PFSK-1 (cell line): ENCODE measurements at regions not wholly inside any gene's neighbourhood (a gene's known extent, or its start where the extent isn't known, plus 50 kb on each side); places are given as distances from the start of the nearest gene placed in this dataset.

ENCODE experiments used
- FOXP2 ChIP-seq: optimal IDR thresholded peaks from 2 replicates; pipeline ENCODE3; 2011; ENCODE audit warnings: borderline replicate concordance, control low read depth, inconsistent platforms; ENCODE audit not compliant: insufficient read depth; ENCODE audit errors: extremely low read length, extremely low read depth
- POLR2AphosphoS5 ChIP-seq: IDR thresholded peaks from 2 replicates; pipeline ENCODE4 v1.6.1; 2012; ENCODE audit warnings: low read depth, mild to moderate bottlenecking, control low read depth, low read length, moderate library complexity
- REST ChIP-seq, 2 experiments: IDR thresholded peaks; 2 replicates each; pipeline versions ENCODE4 v1.6.1 to v1.8.0; 2011 to 2012; ENCODE audit warnings: low read depth in 2 of 2, low read length in 2 of 2, control low read depth in 1 of 2, inconsistent platforms in 1 of 2, mild to moderate bottlenecking in 1 of 2, moderate library complexity in 1 of 2; ENCODE audit not compliant: insufficient read depth in 1 of 2
- SIN3A ChIP-seq: IDR thresholded peaks from 2 replicates; pipeline ENCODE4 v1.6.1; 2012; ENCODE audit warnings: mild to moderate bottlenecking, low read length, moderate library complexity, borderline replicate concordance; ENCODE audit not compliant: insufficient read depth
- TAF1 ChIP-seq: IDR thresholded peaks from 2 replicates; pipeline ENCODE4 v1.6.1; 2012; ENCODE audit warnings: low read length, control low read depth, borderline replicate concordance; ENCODE audit not compliant: insufficient read depth

GRCh38 chr6:90790058-90790457, 203.2 kb upstream of the MAP3K7 start:
- TF ChIP-seq REST (IDR thresholded peaks at IDR 0.05; ENCODE audit: insufficient read depth in 1 of 2, low read depth in 2 of 2, low read length in 2 of 2) (no peak), TAF1 (no peak), FOXP2 (no peak), POLR2AphosphoS5 (no peak), SIN3A (no peak)

GRCh38 chr6:90788781-90789180, 201.9 kb upstream of the MAP3K7 start:
- TF ChIP-seq SIN3A (no peak), FOXP2 (no peak), TAF1 (no peak), REST (IDR thresholded peaks at IDR 0.05; ENCODE audit: insufficient read depth in 1 of 2, low read depth in 2 of 2, low read length in 2 of 2) (no peak), POLR2AphosphoS5 (no peak)

GRCh38 chr6:90787446-90787845, 200.6 kb upstream of the MAP3K7 start:
- TF ChIP-seq POLR2AphosphoS5 (no peak), TAF1 (no peak), SIN3A (no peak), REST (IDR thresholded peaks at IDR 0.05; ENCODE audit: insufficient read depth in 1 of 2, low read depth in 2 of 2, low read length in 2 of 2) (no peak), FOXP2 (no peak)

GRCh38 chr6:90780778-90781177, 193.9 kb upstream of the MAP3K7 start:
- no peak for TF ChIP-seq TAF1

GRCh38 chr6:90780141-90780540, 193.3 kb upstream of the MAP3K7 start:
- TF ChIP-seq REST (IDR thresholded peaks at IDR 0.05; ENCODE audit: insufficient read depth in 1 of 2, low read depth in 2 of 2, low read length in 2 of 2), result no peak
- TF ChIP-seq TAF1, result no peak
- no peak for TF ChIP-seq FOXP2
- TF ChIP-seq POLR2AphosphoS5, result no peak
- no peak for TF ChIP-seq SIN3A
